Naive thymus-derived CD4-positive, alpha-beta T cell (primary cell): ENCODE measurements at regions not wholly inside any gene's neighbourhood (a gene's known extent, or its start where the extent isn't known, plus 50 kb on each side); places are given as distances from the start of the nearest gene placed in this dataset.

Experiments
- ATAC-seq: fragments of 150-1000 bp; cut with Tn5 transposase; 2 replicates; pipeline ENCODE4 v1.10.0; 2021; ENCODE audit warnings: mild to moderate bottlenecking, moderate library complexity
- CTCF ChIA-PET: fragments of 350-600 bp; sonication (Branson Sonifier 250); formaldehyde crosslinking; loops from one replicate; lab custom pipeline; 2021; ENCODE audit warnings: antibody characterized with exemption; lab: Charles Lee
- POLR2A ChIA-PET: fragments of 350-600 bp; sonication (Branson Sonifier 250); formaldehyde crosslinking; loops from one replicate; lab custom pipeline; 2021; ENCODE audit warnings: antibody characterized with exemption, inconsistent platforms; lab: Charles Lee
- DNase-seq, 9 donors: peaks; one replicate each; pipeline versions ENCODE4 v3.0.0 to v3.0.0-alpha.2; 2020 to 2022; ENCODE audit warnings: mixed read lengths in 1 of 9
- H3K27ac ChIP-seq: one replicate; pipeline ENCODE4 v1.7.0; 2013; ENCODE audit warnings: mild to moderate bottlenecking, low read depth, low read length, moderate library complexity
- H3K27me3 ChIP-seq, 2 donors: one replicate each; pipeline ENCODE4 v1.7.0; 2013; ENCODE audit warnings: low read length in 2 of 2, mild to moderate bottlenecking in 2 of 2, moderate library complexity in 2 of 2; ENCODE audit not compliant: control insufficient read depth in 2 of 2, insufficient read depth in 2 of 2
- H3K36me3 ChIP-seq, 3 experiments: 1 replicate in 2 of 3; 2 replicates in 1 of 3; pipeline ENCODE4 v1.7.0; 2013; ENCODE audit warnings: low read length in 3 of 3, mild to moderate bottlenecking in 3 of 3, moderate library complexity in 1 of 3; ENCODE audit not compliant: insufficient read depth in 3 of 3, control insufficient read depth in 2 of 3
- H3K4me1 ChIP-seq, 2 donors: one replicate each; pipeline ENCODE4 v1.7.0; 2013; ENCODE audit warnings: low read length in 2 of 2, mild to moderate bottlenecking in 2 of 2, moderate library complexity in 1 of 2; ENCODE audit not compliant: control insufficient read depth in 2 of 2, insufficient read depth in 2 of 2
- H3K4me3 ChIP-seq: 2 replicates; pipeline ENCODE4 v1.7.0; 2013; ENCODE audit warnings: mild to moderate bottlenecking, low read length
- H3K9me3 ChIP-seq, 3 experiments: 1 replicate in 2 of 3; 2 replicates in 1 of 3; pipeline ENCODE4 v1.7.0; 2013; ENCODE audit warnings: low read length in 3 of 3; ENCODE audit not compliant: control insufficient read depth in 2 of 3
- H3K27ac Mint-ChIP-seq, 9 donors: one replicate each; pipeline ENCODE4 v1.8.0; 2020 to 2022; ENCODE audit warnings: mixed read lengths in 9 of 9, mild to moderate bottlenecking in 8 of 9, moderate library complexity in 5 of 9, inconsistent platforms in 2 of 9
- H3K27me3 Mint-ChIP-seq, 5 donors: one replicate each; pipeline ENCODE4 v1.8.0; 2021 to 2022; ENCODE audit warnings: mixed read lengths in 5 of 5, mild to moderate bottlenecking in 1 of 5
- H3K36me3 Mint-ChIP-seq, 5 donors: one replicate each; pipeline ENCODE4 v1.8.0; 2020 to 2022; ENCODE audit warnings: mixed read lengths in 5 of 5, mild to moderate bottlenecking in 3 of 5, inconsistent platforms in 1 of 5
- H3K4me1 Mint-ChIP-seq, 7 donors: one replicate each; pipeline ENCODE4 v1.8.0; 2020 to 2022; ENCODE audit warnings: mixed read lengths in 7 of 7, mild to moderate bottlenecking in 3 of 7, inconsistent platforms in 1 of 7
- H3K4me3 Mint-ChIP-seq, 10 donors: one replicate each; pipeline ENCODE4 v1.8.0; 2020 to 2022; ENCODE audit warnings: mild to moderate bottlenecking in 10 of 10, mixed read lengths in 10 of 10, moderate library complexity in 6 of 10, inconsistent platforms in 2 of 10
- H3K9me3 Mint-ChIP-seq, 11 donors: one replicate each; pipeline ENCODE4 v1.8.0; 2020 to 2022; ENCODE audit warnings: mixed read lengths in 11 of 11, mild to moderate bottlenecking in 4 of 11, inconsistent platforms in 1 of 11, moderate library complexity in 1 of 11
- intact Hi-C, 2 donors: fragments of 100-400 bp; cut with micrococcal nuclease; formaldehyde crosslinking; loops; one replicate each; pipeline ENCODE4 v1.15.1; 2023

GRCh38 chr1:103997631-103998030 lies 247.9 kb downstream of the AMY1C start:
- Mint-ChIP-seq H3K4me3 (no peak overlapping the region), H3K9me3 (peaks cover 0 to 14% (median 5%) of the 10 kb centered on the region in 11 donors), H3K36me3 (no peaks in the 10 kb centered on the region), H3K4me1 (no peaks in the 10 kb centered on the region), H3K27me3 (no peaks in the 10 kb centered on the region), H3K27ac (no peak overlapping the region)
- intact Hi-C loops: no loop called here
- ChIA-PET CTCF (no interaction called here), POLR2A (no interaction called here)
- no peak for ATAC-seq
- H3K4me1 ChIP-seq: no peaks in the 10 kb centered on the region
- H3K27ac ChIP-seq: no peak overlapping the region
- DNase-seq: no peak
- no peak overlapping the region for H3K4me3 ChIP-seq
- no peaks in the 10 kb centered on the region for H3K9me3 ChIP-seq
- H3K36me3 ChIP-seq: no peaks in the 10 kb centered on the region
- H3K27me3 ChIP-seq: no peaks in the 10 kb centered on the region

- H3K27me3 Mint-ChIP-seq: no peaks in the 10 kb centered on the region
- intact Hi-C loops: no loop called here
- no peak overlapping the region for H3K4me3 Mint-ChIP-seq
- H3K36me3 ChIP-seq: no peaks in the 10 kb centered on the region
- H3K36me3 Mint-ChIP-seq: no peaks in the 10 kb centered on the region
- peaks cover 0 to 23% (median 6%) of the 10 kb centered on the region in 11 donors for H3K9me3 Mint-ChIP-seq
- CTCF ChIA-PET: no interaction called here
- ATAC-seq: no peak
- no peaks in the 10 kb centered on the region for H3K4me1 ChIP-seq
- H3K4me1 Mint-ChIP-seq: no peaks in the 10 kb centered on the region
- no peak overlapping the region for H3K27ac ChIP-seq
- no peak overlapping the region for H3K27ac Mint-ChIP-seq
- no peak overlapping the region for H3K4me3 ChIP-seq
- no peak for DNase-seq
- no peaks in the 10 kb centered on the region for H3K9me3 ChIP-seq
- H3K27me3 ChIP-seq: no peaks in the 10 kb centered on the region
- POLR2A ChIA-PET: no interaction called here
These were observed 269.4 kb downstream of the AMY1C start for GRCh38 chr1:104018922-104019674.

- no peak overlapping the region for H3K27ac Mint-ChIP-seq
- Histone ChIP-seq H3K36me3 (no peaks in the 10 kb centered on the region), H3K27ac (no peak overlapping the region), H3K4me1 (no peaks in the 10 kb centered on the region), H3K9me3 (no peaks in the 10 kb centered on the region), H3K27me3 (no peaks in the 10 kb centered on the region), H3K4me3 (no peak overlapping the region)
- no peaks in the 10 kb centered on the region for H3K36me3 Mint-ChIP-seq
- ChIA-PET CTCF (no interaction called here), POLR2A (no interaction called here)
- peaks cover 0 to 23% (median 6%) of the 10 kb centered on the region in 11 donors for H3K9me3 Mint-ChIP-seq
- DNase-seq (no peak), ATAC-seq (no peak)
- intact Hi-C loops: no loop called here
- no peaks in the 10 kb centered on the region for H3K4me1 Mint-ChIP-seq
- no peaks in the 10 kb centered on the region for H3K27me3 Mint-ChIP-seq
- H3K4me3 Mint-ChIP-seq: no peak overlapping the region
These were observed 270.0 kb downstream of the AMY1C start for GRCh38 chr1:104019675-104020049.

GRCh38 chr1:104028416-104029035 lies 278.8 kb downstream of the AMY1C start:
- Histone ChIP-seq H3K4me1 (no peaks in the 10 kb centered on the region), H3K27ac (no peak overlapping the region), H3K36me3 (no peaks in the 10 kb centered on the region), H3K4me3 (no peak overlapping the region), H3K27me3 (no peaks in the 10 kb centered on the region), H3K9me3 (no peaks in the 10 kb centered on the region)
- ChIA-PET POLR2A (no interaction called here), CTCF (no interaction called here)
- Mint-ChIP-seq H3K9me3 (peaks cover 0 to 8% (median 0%) of the 10 kb centered on the region in 11 donors), H3K36me3 (no peaks in the 10 kb centered on the region), H3K4me1 (no peaks in the 10 kb centered on the region), H3K27ac (no peak overlapping the region), H3K27me3 (no peaks in the 10 kb centered on the region), H3K4me3 (no peak overlapping the region)
- intact Hi-C loops: no loop called here
- DNase-seq: no peak
- ATAC-seq: no peak

GRCh38 chr1:104029456-104029970 lies 279.8 kb downstream of the AMY1C start:
- H3K4me1 Mint-ChIP-seq: no peaks in the 10 kb centered on the region
- no peaks in the 10 kb centered on the region for H3K27me3 Mint-ChIP-seq
- ChIA-PET POLR2A (no interaction called here), CTCF (no interaction called here)
- H3K27ac ChIP-seq: no peak overlapping the region
- H3K9me3 Mint-ChIP-seq: peaks cover 0 to 8% (median 0%) of the 10 kb centered on the region in 11 donors
- H3K36me3 ChIP-seq: no peaks in the 10 kb centered on the region
- H3K27ac Mint-ChIP-seq: no peak overlapping the region
- intact Hi-C loops: no loop called here
- no peaks in the 10 kb centered on the region for H3K27me3 ChIP-seq
- ATAC-seq (no peak), DNase-seq (no peak)
- no peak overlapping the region for H3K4me3 ChIP-seq
- H3K4me1 ChIP-seq: no peaks in the 10 kb centered on the region
- H3K9me3 ChIP-seq: no peaks in the 10 kb centered on the region
- no peak overlapping the region for H3K4me3 Mint-ChIP-seq
- H3K36me3 Mint-ChIP-seq: no peaks in the 10 kb centered on the region

- H3K27ac Mint-ChIP-seq: no peak overlapping the region
- H3K4me1 ChIP-seq: no peaks in the 10 kb centered on the region
- no peaks in the 10 kb centered on the region for H3K36me3 Mint-ChIP-seq
- ChIA-PET CTCF (no interaction called here), POLR2A (no interaction called here)
- DNase-seq: no peak
- H3K27ac ChIP-seq: no peak overlapping the region
- no peaks in the 10 kb centered on the region for H3K4me1 Mint-ChIP-seq
- H3K9me3 ChIP-seq: no peaks in the 10 kb centered on the region
- no peaks in the 10 kb centered on the region for H3K36me3 ChIP-seq
- peaks cover 0 to 26% (median 6%) of the 10 kb centered on the region in 11 donors for H3K9me3 Mint-ChIP-seq
- H3K27me3 ChIP-seq: no peaks in the 10 kb centered on the region
- H3K4me3 ChIP-seq: no peak overlapping the region
- H3K27me3 Mint-ChIP-seq: no peaks in the 10 kb centered on the region
- H3K4me3 Mint-ChIP-seq: no peak overlapping the region
- intact Hi-C loops: no loop called here
- no peak for ATAC-seq
These were observed 307.1 kb downstream of the AMY1C start for GRCh38 chr1:104056786-104057185.
